Hepatocyte (in vitro differentiated cells): ENCODE measurements at regions not wholly inside any gene's neighbourhood (a gene's known extent, or its start where the extent isn't known, plus 50 kb on each side); places are given as distances from the start of the nearest gene placed in this dataset.

Source experiments
- DNase-seq: peaks from one replicate; pipeline ENCODE4 v3.0.0-alpha.2; 2016; ENCODE audit warnings: low spot score
- H2AFZ ChIP-seq: fragments of 200-600 bp; sonication (generic); 2 replicates; pipeline ENCODE4 v1.6.0; 2016; ENCODE audit warnings: antibody characterized with exemption, mild to moderate bottlenecking
- H3K27ac ChIP-seq: fragments of 200-600 bp; sonication (generic); 2 replicates; pipeline ENCODE4 v1.5.1; 2016; ENCODE audit warnings: mild to moderate bottlenecking
- H3K27me3 ChIP-seq: fragments of 200-600 bp; sonication (generic); 2 replicates; pipeline ENCODE4 v1.6.1; 2016
- H3K36me3 ChIP-seq: fragments of 200-600 bp; sonication (generic); replicated peaks from 2 replicates; pipeline ENCODE4 v1.5.1; 2016; ENCODE audit warnings: low read depth; ENCODE audit not compliant: insufficient read depth
- H3K4me1 ChIP-seq: fragments of 200-600 bp; sonication (generic); 2 replicates; pipeline ENCODE4 v1.5.1; 2016; ENCODE audit warnings: mild to moderate bottlenecking, moderate library complexity; ENCODE audit not compliant: insufficient read depth
- H3K4me2 ChIP-seq: fragments of 200-600 bp; sonication (generic); 2 replicates; pipeline ENCODE4 v1.6.0; 2016
- H3K4me3 ChIP-seq: fragments of 200-600 bp; sonication (generic); 2 replicates; pipeline ENCODE4 v1.5.1; 2016; ENCODE audit warnings: mild to moderate bottlenecking
- H3K79me2 ChIP-seq: fragments of 200-600 bp; sonication (generic); 2 replicates; pipeline ENCODE4 v1.6.0; 2017; ENCODE audit warnings: mild to moderate bottlenecking
- H3K9me2 ChIP-seq: fragments of 200-600 bp; sonication (generic); replicated peaks from 2 replicates; pipeline ENCODE4 v1.6.0; 2017; ENCODE audit warnings: mild to moderate bottlenecking; ENCODE audit not compliant: insufficient read depth
- H3K9me3 ChIP-seq: fragments of 200-600 bp; sonication (generic); 2 replicates; pipeline ENCODE4 v1.5.1; 2016; ENCODE audit warnings: low read depth, mild to moderate bottlenecking
- H4K20me1 ChIP-seq: fragments of 200-600 bp; sonication (generic); 2 replicates; pipeline ENCODE4 v1.6.0; 2016; ENCODE audit warnings: mild to moderate bottlenecking; ENCODE audit not compliant: insufficient read depth, poor library complexity, severe bottlenecking
- CTCF ChIP-seq: fragments of 200-600 bp; sonication (generic); IDR thresholded peaks from 2 replicates; pipeline ENCODE4 v1.5.1; 2016; ENCODE audit warnings: antibody characterized with exemption, mild to moderate bottlenecking; ENCODE audit not compliant: poor library complexity
- EZH2 ChIP-seq: fragments of 200-600 bp; sonication (generic); IDR thresholded peaks from 2 replicates; pipeline ENCODE4 v1.6.1; 2016; ENCODE audit warnings: antibody characterized with exemption, mild to moderate bottlenecking, borderline replicate concordance
- EZH2phosphoT487 ChIP-seq: fragments of 200-600 bp; sonication (generic); IDR thresholded peaks from one replicate; pipeline ENCODE4 v1.6.1; 2018; ENCODE audit warnings: antibody characterized with exemption, mild to moderate bottlenecking, low read depth, moderate library complexity; ENCODE audit not compliant: unreplicated experiment, severe bottlenecking
- WGBS: methylation state at CpG from one replicate; pipeline ENCODE4 v1.1.6; 2016; ENCODE audit warnings: low lambda C conversion rate; ENCODE audit errors: missing lambda C conversion rate; 5-methylcytosine and 5-hydroxymethylcytosine counted together

- no peak for TF ChIP-seq CTCF
- no peak for TF ChIP-seq EZH2
- TF ChIP-seq EZH2phosphoT487: no peak
- H3K27me3 ChIP-seq: no peaks in the 10 kb centered on the region
- H3K4me3 ChIP-seq: no peak overlapping the region
- peaks cover 5% of the 10 kb centered on the region for H3K4me1 ChIP-seq
- H3K27ac ChIP-seq: no peak overlapping the region
- H3K36me3 ChIP-seq: no peaks in the 10 kb centered on the region
- no peaks in the 10 kb centered on the region for H4K20me1 ChIP-seq
- DNase-seq: no peak
- H2AFZ ChIP-seq: no peak overlapping the region
- H3K4me2 ChIP-seq: no peak overlapping the region
- H3K9me3 ChIP-seq: no peaks in the 10 kb centered on the region
- no peaks in the 10 kb centered on the region for H3K79me2 ChIP-seq
- H3K9me2 ChIP-seq: no peaks in the 10 kb centered on the region
- 64% methylated on average over 2 of the region's 2 CpGs for WGBS
Measured at GRCh38 chr16:26196802-26197201, 505.0 kb downstream of the HS3ST4 start.

- no peaks in the 10 kb centered on the region for H4K20me1 ChIP-seq
- no peak for DNase-seq
- H3K4me1 ChIP-seq: no peaks in the 10 kb centered on the region
- no peaks in the 10 kb centered on the region for H3K9me2 ChIP-seq
- no peaks in the 10 kb centered on the region for H3K79me2 ChIP-seq
- 67% methylated on average over 4 of the region's 4 CpGs for WGBS
- no peaks in the 10 kb centered on the region for H3K36me3 ChIP-seq
- no peak overlapping the region for H3K4me3 ChIP-seq
- H2AFZ ChIP-seq: no peak overlapping the region
- H3K4me2 ChIP-seq: no peak overlapping the region
- no peak for TF ChIP-seq CTCF
- no peak for TF ChIP-seq EZH2
- no peak for TF ChIP-seq EZH2phosphoT487
- no peaks in the 10 kb centered on the region for H3K27me3 ChIP-seq
- no peak overlapping the region for H3K27ac ChIP-seq
- no peaks in the 10 kb centered on the region for H3K9me3 ChIP-seq
Measured at GRCh38 chr16:26197707-26198106, 505.9 kb downstream of the HS3ST4 start.

GRCh38 chr16:26198221-26198620 is 506.5 kb downstream of the HS3ST4 start:
- Histone ChIP-seq H3K4me2 (no peak overlapping the region), H3K4me3 (no peak overlapping the region), H3K36me3 (no peaks in the 10 kb centered on the region), H3K9me2 (no peaks in the 10 kb centered on the region), H2AFZ (no peak overlapping the region), H3K27me3 (no peaks in the 10 kb centered on the region), H3K79me2 (no peaks in the 10 kb centered on the region), H4K20me1 (no peaks in the 10 kb centered on the region), H3K27ac (no peak overlapping the region), H3K9me3 (no peaks in the 10 kb centered on the region), H3K4me1 (no peaks in the 10 kb centered on the region)
- DNase-seq: no peak
- WGBS: 40% methylated on average over 5 of the region's 5 CpGs
- TF ChIP-seq EZH2 (no peak), CTCF (no peak), EZH2phosphoT487 (no peak)

GRCh38 chr16:26204138-26204537 is 512.4 kb downstream of the HS3ST4 start:
- H3K27me3 ChIP-seq: no peaks in the 10 kb centered on the region
- no peak overlapping the region for H3K4me3 ChIP-seq
- H3K36me3 ChIP-seq: no peaks in the 10 kb centered on the region
- WGBS: 88% methylated on average over 7 of the region's 7 CpGs
- no peaks in the 10 kb centered on the region for H3K79me2 ChIP-seq
- H3K27ac ChIP-seq: no peak overlapping the region
- H4K20me1 ChIP-seq: no peaks in the 10 kb centered on the region
- TF ChIP-seq CTCF: no peak
- no peak for TF ChIP-seq EZH2phosphoT487
- TF ChIP-seq EZH2: no peak
- H3K9me3 ChIP-seq: no peaks in the 10 kb centered on the region
- H3K4me2 ChIP-seq: no peak overlapping the region
- no peak overlapping the region for H2AFZ ChIP-seq
- no peaks in the 10 kb centered on the region for H3K4me1 ChIP-seq
- H3K9me2 ChIP-seq: no peaks in the 10 kb centered on the region
- no peak for DNase-seq
